Neural crest cell (in vitro differentiated cells): ENCODE measurements at regions not wholly inside any gene's neighbourhood (a gene's known extent, or its start where the extent isn't known, plus 50 kb on each side); places are given as distances from the start of the nearest gene placed in this dataset.

Experiments
- DNase-seq: peaks from one replicate; pipeline ENCODE4 v3.0.0; 2021; ENCODE audit warnings: low read depth, mixed read lengths, low spot score
- H3K27ac Mint-ChIP-seq: one replicate; pipeline ENCODE4 v1.8.0; 2021; ENCODE audit warnings: mild to moderate bottlenecking, mixed read lengths; ENCODE audit not compliant: unreplicated experiment
- H3K27me3 Mint-ChIP-seq: 2 replicates; pipeline ENCODE4 v1.8.0; 2021; ENCODE audit warnings: low read depth, mild to moderate bottlenecking, mixed read lengths
- H3K36me3 Mint-ChIP-seq: 2 replicates; pipeline ENCODE4 v1.8.0; 2021; ENCODE audit warnings: low read depth, mild to moderate bottlenecking, mixed read lengths
- H3K4me1 Mint-ChIP-seq: 2 replicates; pipeline ENCODE4 v1.8.0; 2021; ENCODE audit warnings: mixed read lengths
- H3K4me3 Mint-ChIP-seq: one replicate; pipeline ENCODE4 v1.8.0; 2021; ENCODE audit warnings: mild to moderate bottlenecking, mixed read lengths
- H3K9me3 Mint-ChIP-seq: 2 replicates; pipeline ENCODE4 v1.8.0; 2021; ENCODE audit warnings: mixed read lengths
- CTCF ChIP-seq: fragments of 200-600 bp; sonication (generic); conservative IDR thresholded peaks from 2 replicates; pipeline ENCODE4 v1.5.0; 2021; ENCODE audit warnings: antibody characterized with exemption, mild to moderate bottlenecking

GRCh38 chr1:56404561-56405030, 174.8 kb downstream of the PLPP3 start:
- Mint-ChIP-seq H3K27ac (no peak overlapping the region), H3K9me3 (peaks cover 4% of the 10 kb centered on the region), H3K27me3 (no peaks in the 10 kb centered on the region), H3K4me1 (no peaks in the 10 kb centered on the region), H3K36me3 (no peaks in the 10 kb centered on the region), H3K4me3 (no peak overlapping the region)
- no peak for DNase-seq
- no peak for TF ChIP-seq CTCF

- TF ChIP-seq CTCF, result no peak
- no peaks in the 10 kb centered on the region for H3K36me3 Mint-ChIP-seq
- H3K4me3 Mint-ChIP-seq, result no peak overlapping the region
- peaks cover 7% of the 10 kb centered on the region for H3K9me3 Mint-ChIP-seq
- peaks cover 3% of the 10 kb centered on the region for H3K4me1 Mint-ChIP-seq
- no peak for DNase-seq
- no peaks in the 10 kb centered on the region for H3K27me3 Mint-ChIP-seq
- H3K27ac Mint-ChIP-seq, result no peak overlapping the region
Observed at GRCh38 chr1:56404066-56404465, 175.3 kb downstream of the PLPP3 start.

- H3K4me1 Mint-ChIP-seq, result peaks cover 3% of the 10 kb centered on the region
- no peak overlapping the region for H3K27ac Mint-ChIP-seq
- H3K27me3 Mint-ChIP-seq, result no peaks in the 10 kb centered on the region
- peaks cover 7% of the 10 kb centered on the region for H3K9me3 Mint-ChIP-seq
- DNase-seq, result no peak
- no peaks in the 10 kb centered on the region for H3K36me3 Mint-ChIP-seq
- H3K4me3 Mint-ChIP-seq, result no peak overlapping the region
- TF ChIP-seq CTCF, result no peak
Observed at GRCh38 chr1:56403321-56403720, 176.0 kb downstream of the PLPP3 start.

- Mint-ChIP-seq H3K27ac (no peak overlapping the region), H3K27me3 (no peaks in the 10 kb centered on the region), H3K4me1 (peaks cover 13% of the 10 kb centered on the region), H3K4me3 (no peak overlapping the region), H3K36me3 (peaks cover 2% of the 10 kb centered on the region), H3K9me3 (peaks cover 9% of the 10 kb centered on the region)
- no peak for DNase-seq
- TF ChIP-seq CTCF, result no peak
Observed at GRCh38 chr1:56401191-56401590, 178.2 kb downstream of the PLPP3 start.

- Mint-ChIP-seq H3K4me3 (no peak overlapping the region), H3K27ac (no peak overlapping the region), H3K36me3 (peaks cover 2% of the 10 kb centered on the region), H3K9me3 (peaks cover 9% of the 10 kb centered on the region), H3K27me3 (no peaks in the 10 kb centered on the region), H3K4me1 (peaks cover 13% of the 10 kb centered on the region)
- DNase-seq, result no peak
- no peak for TF ChIP-seq CTCF
Observed at GRCh38 chr1:56400526-56400925, 178.8 kb downstream of the PLPP3 start.

GRCh38 chr1:56399795-56400194, 179.6 kb downstream of the PLPP3 start:
- H3K27ac Mint-ChIP-seq, result no peak overlapping the region
- peaks cover 9% of the 10 kb centered on the region for H3K9me3 Mint-ChIP-seq
- no peak for DNase-seq
- peaks cover 13% of the 10 kb centered on the region for H3K4me1 Mint-ChIP-seq
- H3K4me3 Mint-ChIP-seq, result no peak overlapping the region
- H3K27me3 Mint-ChIP-seq, result no peaks in the 10 kb centered on the region
- no peak for TF ChIP-seq CTCF
- peaks cover 2% of the 10 kb centered on the region for H3K36me3 Mint-ChIP-seq
